ENCODE measurements at regions not wholly inside any gene's neighbourhood (a gene's known extent, or its start where the extent isn't known, plus 50 kb on each side); places are given as distances from the start of the nearest gene placed in this dataset.
"Not testable (repeated sequence)": the region's sequence is repeated elsewhere in the genome, so short reads cannot be mapped to it uniquely, and the experiment has no call there.

- DNase-seq, result peak; percentile 7
Measured at GRCh38 chr14:99995700-99996356, 69.4 kb upstream of the EVL start.

GRCh38 chr14:99996951-99997571, 68.2 kb upstream of the EVL start:
- no peak for DNase-seq

GRCh38 chr14:100000398-100000797, 64.8 kb upstream of the EVL start:
- DNase-seq, result not testable (repeated sequence)

- no peak for DNase-seq
Measured at GRCh38 chr14:100004392-100004791, 60.8 kb upstream of the EVL start.

- no peak for DNase-seq
Measured at GRCh38 chr14:100007254-100007653, 58.0 kb upstream of the EVL start.

- not testable (repeated sequence) for DNase-seq
Measured at GRCh38 chr14:100009802-100010201, 55.4 kb upstream of the EVL start.

GRCh38 chr14:100010679-100011078, 54.5 kb upstream of the EVL start:
- no peak for DNase-seq

- no peak for DNase-seq
Measured at GRCh38 chr14:100011628-100012325, 53.4 kb upstream of the EVL start.

- no peak for DNase-seq
Measured at GRCh38 chr14:100012478-100013327, 52.5 kb upstream of the EVL start.

GRCh38 chr14:100015251-100015655, 50.0 kb upstream of the EVL start:
- DNase-seq, result no peak

Measured in NCI-H774 (cell line).